ENCODE measurements at regions not wholly inside any gene's neighbourhood (a gene's known extent, or its start where the extent isn't known, plus 50 kb on each side); places are given as distances from the start of the nearest gene placed in this dataset.
A peak's percentile ranks its signal among the peaks of the same experiment; 100 is the strongest.
"Not testable (repeated sequence)": the region's sequence is repeated elsewhere in the genome, so short reads cannot be mapped to it uniquely, and the experiment has no call there.

GRCh38 chr2:180604077-180604476, 376.3 kb upstream of the UBE2E3 start:
- no peak for DNase-seq (ENCODE audit: low spot score)

DNA sequence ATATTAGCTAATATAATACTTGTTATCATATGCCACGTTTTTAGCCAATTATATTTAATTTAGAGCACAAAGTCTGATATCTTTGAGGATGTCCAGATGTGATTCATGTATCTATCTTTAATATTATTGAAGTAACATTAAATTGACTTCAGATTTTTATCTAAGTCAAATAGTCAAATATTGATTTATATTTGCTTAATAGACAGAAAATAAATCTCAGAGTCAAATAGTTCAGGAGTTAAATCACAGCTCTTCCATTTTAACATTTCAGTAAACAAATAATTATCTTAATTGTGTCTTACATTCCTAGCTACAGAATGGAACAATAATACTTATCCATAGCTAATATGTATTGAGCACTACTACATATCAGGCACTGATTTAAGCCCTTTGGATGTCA, 379.4 kb upstream of the UBE2E3 start:
- DNase-seq (ENCODE audit: low spot score): no peak

GRCh38 chr2:180599804-180600203, 380.6 kb upstream of the UBE2E3 start:
- no peak for DNase-seq (ENCODE audit: low spot score)

GRCh38 chr2:180597179-180597578, 383.2 kb upstream of the UBE2E3 start:
- no peak for DNase-seq (ENCODE audit: low spot score)

GRCh38 chr2:180596453-180596852, 384.0 kb upstream of the UBE2E3 start:
- DNase-seq (ENCODE audit: low spot score): no peak

DNA sequence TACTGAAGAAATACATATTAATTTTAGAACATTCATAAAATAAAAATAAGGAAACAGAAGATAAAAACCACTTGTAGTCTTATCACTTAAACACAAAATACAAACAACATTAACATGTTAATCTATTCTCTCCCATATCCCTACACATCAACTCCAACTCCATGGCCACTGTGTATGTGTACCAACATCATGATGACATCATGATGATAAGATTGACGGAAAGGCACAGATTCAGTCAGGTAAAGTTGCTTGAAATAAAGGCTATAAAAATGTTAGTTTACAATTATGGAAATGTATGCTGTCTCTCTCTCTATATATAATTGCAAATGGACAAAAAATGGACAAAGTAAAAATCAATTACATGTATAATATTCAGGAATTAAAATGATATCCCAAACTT, 388.5 kb upstream of the UBE2E3 start:
- DNase-seq (ENCODE audit: low spot score): no peak

- DNase-seq (ENCODE audit: low spot score): not testable (repeated sequence)
Observed at GRCh38 chr2:180591093-180591781, 389.2 kb upstream of the UBE2E3 start.

DNA sequence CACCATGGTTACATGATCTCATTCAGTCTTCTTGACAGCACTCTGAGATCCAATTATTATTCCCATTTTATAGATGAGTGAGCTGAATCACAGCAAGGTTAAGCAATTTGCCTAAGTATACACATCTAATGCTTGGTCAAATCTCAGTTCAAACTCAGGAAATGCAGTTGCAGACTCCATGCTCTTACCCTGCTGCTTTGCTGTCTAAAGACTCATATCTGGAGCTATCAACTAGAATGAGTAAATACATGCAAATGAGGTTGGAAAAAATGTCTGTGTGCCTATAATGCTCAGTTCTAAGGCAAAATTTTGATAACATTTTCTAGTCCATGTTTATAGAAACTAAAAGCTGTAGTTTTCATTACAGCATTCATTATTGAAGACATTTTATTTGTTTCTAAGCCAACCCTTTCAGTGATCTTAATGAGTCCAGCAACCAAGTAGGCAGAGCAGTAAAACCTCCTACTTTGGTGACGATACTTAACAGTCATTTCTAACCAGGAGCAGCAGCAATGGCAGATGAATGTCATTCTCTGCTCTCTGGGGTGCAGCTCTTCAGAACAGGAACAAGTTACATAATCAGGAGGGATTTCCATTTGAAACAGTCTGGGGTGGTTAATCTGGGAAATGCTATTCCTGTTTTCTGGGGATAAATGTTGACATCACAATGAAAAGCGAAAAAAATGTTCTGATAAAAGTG, 396.8 kb upstream of the UBE2E3 start:
- no peak for DNase-seq (ENCODE audit: low spot score)

- no peak for DNase-seq (ENCODE audit: low spot score)
Observed at GRCh38 chr2:180579388-180579787, 401.0 kb upstream of the UBE2E3 start.

DNA sequence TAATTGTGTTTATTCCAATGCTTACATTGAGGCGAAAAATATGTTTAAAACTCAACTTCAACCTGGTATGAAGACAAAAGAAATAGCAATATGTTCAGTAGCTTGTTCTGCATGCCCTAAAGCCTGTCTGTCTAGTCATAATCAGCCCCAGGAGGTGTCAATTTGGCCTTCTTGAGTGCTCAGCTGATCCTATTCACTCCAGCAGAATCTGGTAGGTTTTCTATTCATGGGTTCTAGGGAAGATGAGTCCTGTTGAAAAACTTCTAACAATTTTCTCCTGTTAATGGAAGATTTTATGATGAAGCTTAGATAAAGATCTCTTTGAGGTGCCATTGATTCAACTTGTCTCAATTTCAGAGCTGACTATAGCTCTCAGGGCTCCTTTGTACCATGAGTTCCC, 402.0 kb upstream of the UBE2E3 start:
- DNase-seq (ENCODE audit: low spot score): no peak

DNA sequence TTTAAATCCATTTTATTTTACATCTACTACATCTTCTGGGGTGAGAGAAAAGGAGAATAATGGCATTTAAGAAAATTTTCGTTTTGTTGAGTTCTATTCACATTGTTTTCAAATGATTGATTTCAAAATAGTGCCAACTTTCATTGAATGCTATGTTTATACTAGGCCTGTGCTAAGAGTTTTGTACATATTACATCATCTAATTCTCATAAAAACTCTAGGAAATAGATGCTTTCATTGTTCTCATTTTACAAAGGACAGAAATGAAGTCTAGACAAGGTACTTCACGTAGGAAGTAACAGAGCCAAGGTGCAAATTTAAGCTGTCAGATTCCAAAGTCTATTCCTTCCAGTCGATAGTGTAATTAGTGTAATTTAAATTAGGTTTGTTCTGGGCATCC, 402.8 kb upstream of the UBE2E3 start:
- no peak for DNase-seq (ENCODE audit: low spot score)

GRCh38 chr2:180573951-180574350, 406.5 kb upstream of the UBE2E3 start:
- no peak for DNase-seq (ENCODE audit: low spot score)

GRCh38 chr2:180572346-180572745, 408.1 kb upstream of the UBE2E3 start:
- DNase-seq (ENCODE audit: low spot score): no peak

GRCh38 chr2:180571559-180571958, 408.8 kb upstream of the UBE2E3 start:
- DNase-seq (ENCODE audit: low spot score): peak; percentile 2

GRCh38 chr2:180570864-180571263, 409.5 kb upstream of the UBE2E3 start:
- DNase-seq (ENCODE audit: low spot score): no peak

- no peak for DNase-seq (ENCODE audit: low spot score)
Observed at GRCh38 chr2:180564051-180564450, 416.4 kb upstream of the UBE2E3 start.

- no peak for DNase-seq (ENCODE audit: low spot score)
Observed at GRCh38 chr2:180562378-180562777, 418.0 kb upstream of the UBE2E3 start.

- DNase-seq (ENCODE audit: low spot score): no peak
Observed at GRCh38 chr2:180559771-180560170, 420.6 kb upstream of the UBE2E3 start.

- DNase-seq (ENCODE audit: low spot score): no peak
Observed at GRCh38 chr2:180559038-180559437, 421.4 kb upstream of the UBE2E3 start.

DNA sequence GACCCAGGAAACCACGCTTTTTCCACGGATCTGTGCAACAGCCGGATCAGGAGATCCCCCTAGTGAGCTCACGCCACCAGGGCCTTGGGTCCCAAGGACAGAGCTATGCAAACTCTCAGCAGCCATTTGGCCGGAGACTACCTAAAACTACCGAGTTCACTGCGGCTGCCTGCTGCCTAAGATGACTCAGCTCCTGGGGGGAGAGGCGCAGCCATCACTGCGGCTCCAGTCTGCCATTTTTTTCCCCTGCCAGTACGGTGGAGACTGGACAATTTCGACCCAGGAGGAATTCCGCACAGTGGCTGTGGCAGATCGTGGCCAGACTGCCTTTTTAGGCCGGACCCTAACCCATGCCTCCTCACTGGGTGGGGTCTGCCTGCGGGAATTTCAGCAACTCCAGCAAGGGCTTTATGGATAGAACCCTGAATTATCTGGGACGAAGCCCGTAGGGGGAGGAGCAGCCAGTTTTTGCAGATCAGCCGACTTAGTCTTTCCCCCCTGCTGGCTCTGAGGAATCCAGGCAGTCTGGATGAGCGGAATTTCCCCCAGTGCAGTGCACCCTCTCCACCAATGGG, 424.9 kb upstream of the UBE2E3 start:
- no peak for DNase-seq (ENCODE audit: low spot score)

- DNase-seq (ENCODE audit: low spot score): no peak
Observed at GRCh38 chr2:180554330-180554729, 426.1 kb upstream of the UBE2E3 start.

DNA sequence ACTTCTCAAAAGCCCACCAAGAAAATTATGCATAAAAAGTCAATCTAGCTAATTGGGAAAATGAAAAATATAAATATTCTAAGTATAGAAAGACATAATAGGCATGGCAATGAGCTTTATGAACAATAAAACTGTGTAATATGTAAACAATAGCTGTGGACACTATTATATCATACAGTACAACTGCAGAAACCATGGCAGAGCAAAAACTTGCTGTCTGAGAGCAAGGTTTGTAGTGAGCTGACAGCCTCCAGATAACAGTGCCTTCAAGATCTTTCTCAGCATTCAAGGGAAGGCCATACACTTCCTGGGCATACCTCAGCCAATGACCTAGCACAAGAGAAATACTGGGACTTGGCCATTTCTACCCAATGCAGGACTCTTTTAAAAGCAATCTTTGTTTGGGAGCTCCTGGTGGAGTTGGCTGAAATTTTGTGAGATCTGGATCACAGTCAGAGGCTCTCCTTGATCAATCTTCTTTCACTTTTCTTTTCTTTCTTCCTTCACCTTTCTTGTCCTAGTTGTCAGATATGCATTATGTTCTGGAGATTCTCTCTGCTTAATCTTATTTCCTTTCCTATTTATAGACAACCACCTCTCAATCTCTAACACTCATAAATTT, 427.2 kb upstream of the UBE2E3 start:
- DNase-seq (ENCODE audit: low spot score): no peak

DNA sequence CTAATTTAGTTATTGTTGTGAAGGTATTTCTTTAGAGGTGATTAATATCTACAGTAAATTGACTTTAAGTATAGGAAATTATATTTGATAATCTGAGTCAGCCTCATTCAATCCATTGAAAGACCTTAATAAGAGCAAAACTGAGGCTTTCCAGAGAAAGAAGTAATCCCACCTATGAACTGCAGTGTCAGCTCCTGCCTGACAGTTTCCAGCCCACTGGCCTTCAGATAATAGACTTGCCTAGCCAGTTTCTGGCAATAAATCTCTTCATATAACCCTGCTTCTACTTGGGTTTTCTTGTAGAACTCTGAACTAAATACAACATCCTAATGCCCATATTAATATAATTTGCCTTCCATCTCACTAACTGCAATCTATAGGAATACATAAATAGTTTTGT, 437.9 kb upstream of the UBE2E3 start:
- no peak for DNase-seq (ENCODE audit: low spot score)
